ENCODE measurements at regions not wholly inside any gene's neighbourhood (a gene's known extent, or its start where the extent isn't known, plus 50 kb on each side); places are given as distances from the start of the nearest gene placed in this dataset.

GRCh38 chr9:86768020-86768419 is 179.3 kb downstream of the GAS1 start:
- TF ChIP-seq, protein P1, sequence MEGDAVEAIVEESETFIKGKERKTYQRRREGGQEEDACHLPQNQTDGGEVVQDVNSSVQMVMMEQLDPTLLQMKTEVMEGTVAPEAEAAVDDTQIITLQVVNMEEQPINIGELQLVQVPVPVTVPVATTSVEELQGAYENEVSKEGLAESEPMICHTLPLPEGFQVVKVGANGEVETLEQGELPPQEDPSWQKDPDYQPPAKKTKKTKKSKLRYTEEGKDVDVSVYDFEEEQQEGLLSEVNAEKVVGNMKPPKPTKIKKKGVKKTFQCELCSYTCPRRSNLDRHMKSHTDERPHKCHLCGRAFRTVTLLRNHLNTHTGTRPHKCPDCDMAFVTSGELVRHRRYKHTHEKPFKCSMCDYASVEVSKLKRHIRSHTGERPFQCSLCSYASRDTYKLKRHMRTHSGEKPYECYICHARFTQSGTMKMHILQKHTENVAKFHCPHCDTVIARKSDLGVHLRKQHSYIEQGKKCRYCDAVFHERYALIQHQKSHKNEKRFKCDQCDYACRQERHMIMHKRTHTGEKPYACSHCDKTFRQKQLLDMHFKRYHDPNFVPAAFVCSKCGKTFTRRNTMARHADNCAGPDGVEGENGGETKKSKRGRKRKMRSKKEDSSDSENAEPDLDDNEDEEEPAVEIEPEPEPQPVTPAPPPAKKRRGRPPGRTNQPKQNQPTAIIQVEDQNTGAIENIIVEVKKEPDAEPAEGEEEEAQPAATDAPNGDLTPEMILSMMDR (IDR thresholded peaks at IDR 0.05) = no peak
- no peak for TF ChIP-seq POLR2A (IDR thresholded peaks at IDR 0.05)
- DNase-seq (ENCODE audit: low spot score in 2 of 2) = peak in 1 of 2 donors; percentile 20
- WGBS, 2 donors = 89% methylated on average over 2 of the region's 2 CpGs
- intact Hi-C loops (cut with DNase I; ENCODE audit: low total_unique reads) = no loop called here
- no peak overlapping the region for H3K4me3 ChIP-seq (ENCODE audit: low read depth, poor library complexity, severe bottlenecking)

DNA sequence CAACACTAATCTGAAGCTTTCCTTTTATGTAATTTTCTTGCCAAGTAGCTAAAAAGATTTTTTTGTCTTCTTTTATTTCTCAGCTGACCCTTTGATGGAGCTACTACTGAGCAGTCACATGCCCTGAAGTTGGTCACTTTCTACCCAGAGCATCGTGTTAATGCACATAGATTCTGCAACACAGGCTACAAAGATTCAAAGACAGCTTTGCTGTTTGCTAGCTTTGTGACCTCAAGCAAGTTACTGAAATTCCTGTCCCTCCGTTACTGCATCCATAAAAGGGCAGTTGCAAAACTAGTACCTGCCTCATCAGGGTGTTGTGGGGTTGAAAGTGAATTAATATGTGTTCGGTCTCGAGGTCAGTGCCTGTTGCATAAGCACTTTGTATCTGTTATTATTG is 179.9 kb downstream of the GAS1 start:
- intact Hi-C loops (cut with DNase I; ENCODE audit: low total_unique reads) = no loop called here
- H3K4me3 ChIP-seq (ENCODE audit: low read depth, poor library complexity, severe bottlenecking) = no peak overlapping the region
- no peak for DNase-seq (ENCODE audit: low spot score in 2 of 2)
- TF ChIP-seq POLR2A (IDR thresholded peaks at IDR 0.05) = no peak
- WGBS, 2 donors = 51 to 62% methylated on average over 4 of the region's 4 CpGs

DNA sequence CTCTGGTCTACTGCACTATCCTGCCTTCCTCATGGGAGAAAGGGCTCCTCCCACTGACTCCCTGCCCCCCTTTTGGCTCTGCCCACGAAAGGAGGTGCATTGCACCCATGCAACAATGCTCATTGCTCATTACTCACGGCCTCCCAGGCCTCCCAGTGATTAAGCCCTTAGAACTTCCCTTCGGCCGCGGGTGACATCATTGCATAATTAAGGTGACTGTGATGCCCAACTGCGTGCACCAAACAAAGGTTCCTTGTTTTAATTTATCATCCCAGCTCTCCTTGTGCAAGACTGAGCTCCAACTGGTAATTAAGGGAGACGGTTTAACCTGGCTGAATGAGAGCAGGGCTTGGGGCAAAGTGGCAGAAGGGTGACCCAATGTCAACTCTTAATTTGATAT is 180.4 kb downstream of the GAS1 start:
- H3K4me3 ChIP-seq (ENCODE audit: low read depth, poor library complexity, severe bottlenecking) = no peak overlapping the region
- intact Hi-C loops (cut with DNase I; ENCODE audit: low total_unique reads) = no loop called here
- no peak for TF ChIP-seq POLR2A (IDR thresholded peaks at IDR 0.05)
- TF ChIP-seq, protein P1 (IDR thresholded peaks at IDR 0.05) = no peak
- peak in 1 of 2 donors; percentile 86 for DNase-seq (ENCODE audit: low spot score in 2 of 2)
- 35 to 63% methylated on average over 7 of the region's 7 CpGs for WGBS, 2 donors

- TF ChIP-seq, protein P1 (IDR thresholded peaks at IDR 0.05) = no peak
- no peak for TF ChIP-seq POLR2A (IDR thresholded peaks at IDR 0.05)
- no peak for DNase-seq (ENCODE audit: low spot score in 2 of 2)
- H3K4me3 ChIP-seq (ENCODE audit: low read depth, poor library complexity, severe bottlenecking) = no peak overlapping the region
- intact Hi-C loops (cut with DNase I; ENCODE audit: low total_unique reads) = no loop called here
- WGBS, 2 donors = 90 to 95% methylated on average over 6 of the region's 6 CpGs
Measured at GRCh38 chr9:86766511-86766910, 180.8 kb downstream of the GAS1 start.

DNA sequence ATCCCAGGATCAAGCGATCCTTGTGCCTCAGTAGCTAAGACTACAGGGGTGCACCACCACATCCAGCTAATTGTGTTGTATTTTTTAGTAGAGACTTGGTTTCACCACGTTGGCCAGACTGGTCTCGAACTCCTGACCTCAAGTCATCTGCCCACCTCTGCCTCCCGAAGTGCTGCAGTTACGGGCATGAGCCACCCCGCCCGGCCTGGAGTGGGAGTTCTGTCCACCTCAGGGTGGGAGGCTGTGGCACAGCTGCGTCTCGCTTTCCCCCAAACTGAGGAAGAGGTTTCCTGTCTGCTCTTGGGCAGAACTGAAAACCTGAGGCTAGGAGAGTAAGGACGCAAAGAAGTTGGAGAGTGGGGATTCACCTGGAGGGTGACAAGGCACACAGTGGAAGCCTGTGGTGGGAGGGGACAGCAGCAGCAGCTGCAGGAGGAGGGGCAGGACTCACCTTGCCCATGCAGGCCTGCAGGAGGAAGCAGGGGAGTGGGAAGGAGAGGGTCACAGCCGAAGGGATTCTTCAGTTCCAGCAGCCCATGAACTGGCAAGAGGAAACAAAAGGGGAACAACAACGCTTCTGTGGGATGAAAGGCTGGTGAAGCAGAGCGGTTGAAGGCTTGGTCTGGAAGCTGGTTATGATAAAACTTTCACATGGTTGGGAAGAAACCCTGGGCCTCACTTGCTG is 181.4 kb downstream of the GAS1 start:
- no peak overlapping the region for H3K4me3 ChIP-seq (ENCODE audit: low read depth, poor library complexity, severe bottlenecking)
- intact Hi-C loops (cut with DNase I; ENCODE audit: low total_unique reads) = no loop called here
- TF ChIP-seq, protein P1 (IDR thresholded peaks at IDR 0.05) = no peak
- TF ChIP-seq POLR2A (IDR thresholded peaks at IDR 0.05) = no peak
- no peak for DNase-seq (ENCODE audit: low spot score in 2 of 2)
- WGBS, 2 donors = 86 to 89% methylated on average over 12 to 13 of the region's 13 CpGs

GRCh38 chr9:86764671-86765343 is 182.5 kb downstream of the GAS1 start:
- intact Hi-C loops (cut with DNase I; ENCODE audit: low total_unique reads) = no loop called here
- no peak for TF ChIP-seq POLR2A (IDR thresholded peaks at IDR 0.05)
- TF ChIP-seq, protein P1 (IDR thresholded peaks at IDR 0.05) = no peak
- 73% methylated on average over 11 to 13 of the region's 13 CpGs for WGBS, 2 donors
- H3K4me3 ChIP-seq (ENCODE audit: low read depth, poor library complexity, severe bottlenecking) = no peak overlapping the region
- peak in 1 of 2 donors; percentile 80 for DNase-seq (ENCODE audit: low spot score in 2 of 2)
